ENCODE measurements at regions not wholly inside any gene's neighbourhood (a gene's known extent, or its start where the extent isn't known, plus 50 kb on each side); places are given as distances from the start of the nearest gene placed in this dataset.
"Not testable (repeated sequence)": the region's sequence is repeated elsewhere in the genome, so short reads cannot be mapped to it uniquely, and the experiment has no call there.

- Histone ChIP-seq H4K20me1 (no peaks in the 10 kb centered on the region), H3K36me3 (no peaks in the 10 kb centered on the region)
- no peak for TF ChIP-seq Cebpa-rat (IDR thresholded peaks at IDR 0.05)
These were observed 149.8 kb downstream of the SUCLG1 start for GRCh38 chr2:84309281-84309680.

GRCh38 chr2:84306361-84306760, 152.7 kb downstream of the SUCLG1 start:
- Histone ChIP-seq H3K27me3 (no peaks in the 10 kb centered on the region), H3K4me2 (no peak overlapping the region), H3K27ac (no peak overlapping the region), H3K9ac (no peak overlapping the region), H3K4me1 (no peaks in the 10 kb centered on the region), H4K20me1 (no peaks in the 10 kb centered on the region), H3K36me3 (no peaks in the 10 kb centered on the region), H3K4me3 (no peak overlapping the region), H3K9me3 (peaks cover 37% of the 10 kb centered on the region)
- TF ChIP-seq Cebpa-rat (IDR thresholded peaks at IDR 0.05), result no peak

More at GRCh38 chr2:84309281-84309680, 149.8 kb downstream of the SUCLG1 start:
- H3K9ac ChIP-seq, result no peak overlapping the region
- H3K9me3 ChIP-seq, result peaks cover 37% of the 10 kb centered on the region
- H3K4me1 ChIP-seq, result no peaks in the 10 kb centered on the region
- no peak overlapping the region for H3K27ac ChIP-seq
- H3K27me3 ChIP-seq, result no peaks in the 10 kb centered on the region
- H3K4me3 ChIP-seq, result no peak overlapping the region
- H3K4me2 ChIP-seq, result no peak overlapping the region

- Histone ChIP-seq H3K4me2 (no peak overlapping the region), H3K4me1 (0 out of 2 replicates have a peak, but pooled peaks cover under 1% of the 10 kb centered on the region), H3K9ac (no peak overlapping the region), H4K20me1 (no peaks in the 10 kb centered on the region), H3K4me3 (no peak overlapping the region), H3K36me3 (no peaks in the 10 kb centered on the region), H3K27ac (no peak overlapping the region), H3K9me3 (peaks cover 32% of the 10 kb centered on the region), H3K27me3 (no peaks in the 10 kb centered on the region)
- TF ChIP-seq Cebpa-rat (IDR thresholded peaks at IDR 0.05), result no peak
These were observed 156.3 kb downstream of the SUCLG1 start for GRCh38 chr2:84302513-84303412.

GRCh38 chr2:84301717-84302116, 157.4 kb downstream of the SUCLG1 start:
- Histone ChIP-seq H3K9me3 (peaks cover 21% of the 10 kb centered on the region), H3K27ac (no peak overlapping the region), H3K27me3 (no peaks in the 10 kb centered on the region), H3K4me2 (no peak overlapping the region), H4K20me1 (no peaks in the 10 kb centered on the region), H3K9ac (no peak overlapping the region), H3K4me1 (0 out of 2 replicates have a peak, but pooled peaks cover 8% of the 10 kb centered on the region), H3K4me3 (no peak overlapping the region), H3K36me3 (no peaks in the 10 kb centered on the region)
- TF ChIP-seq Cebpa-rat (IDR thresholded peaks at IDR 0.05), result no peak

GRCh38 chr2:84300696-84301029, 158.4 kb downstream of the SUCLG1 start:
- H3K9ac ChIP-seq, result no peak overlapping the region
- H3K27me3 ChIP-seq, result no peaks in the 10 kb centered on the region
- H3K9me3 ChIP-seq, result peaks cover 10% of the 10 kb centered on the region
- H3K27ac ChIP-seq, result no peak overlapping the region
- no peaks in the 10 kb centered on the region for H4K20me1 ChIP-seq
- no peak overlapping the region for H3K4me2 ChIP-seq
- H3K36me3 ChIP-seq, result no peaks in the 10 kb centered on the region
- 0 out of 2 replicates have a peak, but pooled peaks cover 8% of the 10 kb centered on the region for H3K4me1 ChIP-seq
- TF ChIP-seq Cebpa-rat (IDR thresholded peaks at IDR 0.05), result no peak
- H3K4me3 ChIP-seq, result no peak overlapping the region

GRCh38 chr2:84300001-84300695, 158.9 kb downstream of the SUCLG1 start:
- not testable (repeated sequence) for H3K9me3 ChIP-seq, H3K27me3 ChIP-seq, H3K27ac ChIP-seq, H3K4me3 ChIP-seq, H3K4me1 ChIP-seq, H4K20me1 ChIP-seq, H3K9ac ChIP-seq, H3K4me2 ChIP-seq, H3K36me3 ChIP-seq

- no peak overlapping the region for H3K4me3 ChIP-seq
- no peak overlapping the region for H3K9ac ChIP-seq
- H3K4me2 ChIP-seq, result no peak overlapping the region
- no peak overlapping the region for H3K27ac ChIP-seq
- H4K20me1 ChIP-seq, result no peaks in the 10 kb centered on the region
- no peaks in the 10 kb centered on the region for H3K27me3 ChIP-seq
- no peaks in the 10 kb centered on the region for H3K9me3 ChIP-seq
- H3K4me1 ChIP-seq, result peaks cover 10% of the 10 kb centered on the region
- TF ChIP-seq Cebpa-rat (IDR thresholded peaks at IDR 0.05), result no peak
- no peaks in the 10 kb centered on the region for H3K36me3 ChIP-seq
These were observed 159.8 kb downstream of the SUCLG1 start for GRCh38 chr2:84299211-84299775.

- Histone ChIP-seq H3K36me3 (no peaks in the 10 kb centered on the region), H3K27ac (no peak overlapping the region), H4K20me1 (no peaks in the 10 kb centered on the region), H3K9me3 (0 out of 2 replicates have a peak, but pooled peaks cover 5% of the 10 kb centered on the region), H3K27me3 (no peaks in the 10 kb centered on the region), H3K4me2 (no peak overlapping the region), H3K9ac (no peak overlapping the region), H3K4me1 (peaks cover 21% of the 10 kb centered on the region), H3K4me3 (no peak overlapping the region)
- TF ChIP-seq Cebpa-rat (IDR thresholded peaks at IDR 0.05), result no peak
These were observed 161.9 kb downstream of the SUCLG1 start for GRCh38 chr2:84297155-84297554.

- H3K4me1 ChIP-seq, result peaks cover 21% of the 10 kb centered on the region
- H3K27ac ChIP-seq, result no peak overlapping the region
- H4K20me1 ChIP-seq, result no peaks in the 10 kb centered on the region
- no peak for TF ChIP-seq Cebpa-rat (IDR thresholded peaks at IDR 0.05)
- H3K9ac ChIP-seq, result no peak overlapping the region
- no peak overlapping the region for H3K4me3 ChIP-seq
- H3K9me3 ChIP-seq, result peaks cover 25% of the 10 kb centered on the region
- H3K4me2 ChIP-seq, result peak overlapping the region; percentile 37
- no peaks in the 10 kb centered on the region for H3K27me3 ChIP-seq
- no peaks in the 10 kb centered on the region for H3K36me3 ChIP-seq
These were observed 165.2 kb downstream of the SUCLG1 start for GRCh38 chr2:84293791-84294380.
